HL-60 (cell line): ENCODE measurements at regions not wholly inside any gene's neighbourhood (a gene's known extent, or its start where the extent isn't known, plus 50 kb on each side); places are given as distances from the start of the nearest gene placed in this dataset.

ENCODE experiments used
- DNase-seq, 2 experiments: peaks; one replicate each; pipeline ENCODE4 v3.0.0-alpha.2; 2010 to 2020; ENCODE audit warnings: low read depth in 1 of 2, low spot score in 1 of 2
- H3K27ac ChIP-seq: fragments of 250-450 bp; sonication (Bioruptor Pico); replicated peaks from 2 replicates; pipeline ENCODE4 v1.5.1; 2020; ENCODE audit warnings: mild to moderate bottlenecking, moderate library complexity
- H3K27me3 ChIP-seq: fragments of 250-450 bp; sonication (Bioruptor Pico); 2 replicates; pipeline ENCODE4 v1.5.1; 2021; ENCODE audit warnings: mild to moderate bottlenecking, moderate library complexity; ENCODE audit not compliant: insufficient read depth, poor library complexity, severe bottlenecking
- H3K4me3 ChIP-seq: replicated peaks from 2 replicates; pipeline ENCODE4 v1.5.1; 2011; ENCODE audit warnings: mild to moderate bottlenecking, control low read depth, low read length; ENCODE audit not compliant: insufficient read depth
- GABPA ChIP-seq: IDR thresholded peaks from 2 replicates; pipeline ENCODE4 v1.6.1; 2012; ENCODE audit warnings: low read depth
- POLR2AphosphoS5 ChIP-seq: IDR thresholded peaks from 2 replicates; pipeline ENCODE4 v1.6.1; 2012; ENCODE audit warnings: low read depth
- SPI1 ChIP-seq: IDR thresholded peaks from 2 replicates; pipeline ENCODE4 v1.6.1; 2012; ENCODE audit warnings: low read depth, mild to moderate bottlenecking, borderline replicate concordance
- TF ChIP-seq, protein P1 (sequence below): IDR thresholded peaks from 2 replicates; pipeline ENCODE4 v1.6.1; 2012; ENCODE audit warnings: low read depth; ENCODE audit not compliant: insufficient replicate concordance
- TF ChIP-seq, protein P2 (sequence below): IDR thresholded peaks from one replicate; pipeline ENCODE4 v1.5.1; 2011; ENCODE audit warnings: low read length, control low read depth, inconsistent platforms; ENCODE audit not compliant: insufficient read depth

DNA sequence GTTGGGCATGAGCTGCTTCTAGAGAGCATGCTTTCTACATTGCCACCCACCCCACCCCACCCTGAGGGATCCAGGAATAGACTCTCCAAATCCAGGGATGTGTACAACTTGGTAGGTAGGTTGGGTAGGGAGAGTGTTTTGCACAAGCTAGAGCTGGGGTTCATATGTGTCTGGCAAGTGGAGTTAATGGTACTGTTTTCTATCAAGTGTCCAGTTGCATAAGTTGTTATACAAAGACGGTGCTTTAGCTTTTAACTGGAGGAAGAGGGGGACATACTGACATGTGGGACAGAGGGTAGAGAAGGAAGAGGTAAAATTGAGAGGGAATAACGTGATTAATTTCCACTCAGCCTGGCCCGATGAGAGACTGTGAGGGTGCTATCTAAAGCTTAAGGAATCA lies 51.0 kb upstream of the TNC start:
- TF ChIP-seq POLR2AphosphoS5: no peak
- TF ChIP-seq, protein P1, sequence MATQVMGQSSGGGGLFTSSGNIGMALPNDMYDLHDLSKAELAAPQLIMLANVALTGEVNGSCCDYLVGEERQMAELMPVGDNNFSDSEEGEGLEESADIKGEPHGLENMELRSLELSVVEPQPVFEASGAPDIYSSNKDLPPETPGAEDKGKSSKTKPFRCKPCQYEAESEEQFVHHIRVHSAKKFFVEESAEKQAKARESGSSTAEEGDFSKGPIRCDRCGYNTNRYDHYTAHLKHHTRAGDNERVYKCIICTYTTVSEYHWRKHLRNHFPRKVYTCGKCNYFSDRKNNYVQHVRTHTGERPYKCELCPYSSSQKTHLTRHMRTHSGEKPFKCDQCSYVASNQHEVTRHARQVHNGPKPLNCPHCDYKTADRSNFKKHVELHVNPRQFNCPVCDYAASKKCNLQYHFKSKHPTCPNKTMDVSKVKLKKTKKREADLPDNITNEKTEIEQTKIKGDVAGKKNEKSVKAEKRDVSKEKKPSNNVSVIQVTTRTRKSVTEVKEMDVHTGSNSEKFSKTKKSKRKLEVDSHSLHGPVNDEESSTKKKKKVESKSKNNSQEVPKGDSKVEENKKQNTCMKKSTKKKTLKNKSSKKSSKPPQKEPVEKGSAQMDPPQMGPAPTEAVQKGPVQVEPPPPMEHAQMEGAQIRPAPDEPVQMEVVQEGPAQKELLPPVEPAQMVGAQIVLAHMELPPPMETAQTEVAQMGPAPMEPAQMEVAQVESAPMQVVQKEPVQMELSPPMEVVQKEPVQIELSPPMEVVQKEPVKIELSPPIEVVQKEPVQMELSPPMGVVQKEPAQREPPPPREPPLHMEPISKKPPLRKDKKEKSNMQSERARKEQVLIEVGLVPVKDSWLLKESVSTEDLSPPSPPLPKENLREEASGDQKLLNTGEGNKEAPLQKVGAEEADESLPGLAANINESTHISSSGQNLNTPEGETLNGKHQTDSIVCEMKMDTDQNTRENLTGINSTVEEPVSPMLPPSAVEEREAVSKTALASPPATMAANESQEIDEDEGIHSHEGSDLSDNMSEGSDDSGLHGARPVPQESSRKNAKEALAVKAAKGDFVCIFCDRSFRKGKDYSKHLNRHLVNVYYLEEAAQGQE: no peak
- TF ChIP-seq, protein P2, sequence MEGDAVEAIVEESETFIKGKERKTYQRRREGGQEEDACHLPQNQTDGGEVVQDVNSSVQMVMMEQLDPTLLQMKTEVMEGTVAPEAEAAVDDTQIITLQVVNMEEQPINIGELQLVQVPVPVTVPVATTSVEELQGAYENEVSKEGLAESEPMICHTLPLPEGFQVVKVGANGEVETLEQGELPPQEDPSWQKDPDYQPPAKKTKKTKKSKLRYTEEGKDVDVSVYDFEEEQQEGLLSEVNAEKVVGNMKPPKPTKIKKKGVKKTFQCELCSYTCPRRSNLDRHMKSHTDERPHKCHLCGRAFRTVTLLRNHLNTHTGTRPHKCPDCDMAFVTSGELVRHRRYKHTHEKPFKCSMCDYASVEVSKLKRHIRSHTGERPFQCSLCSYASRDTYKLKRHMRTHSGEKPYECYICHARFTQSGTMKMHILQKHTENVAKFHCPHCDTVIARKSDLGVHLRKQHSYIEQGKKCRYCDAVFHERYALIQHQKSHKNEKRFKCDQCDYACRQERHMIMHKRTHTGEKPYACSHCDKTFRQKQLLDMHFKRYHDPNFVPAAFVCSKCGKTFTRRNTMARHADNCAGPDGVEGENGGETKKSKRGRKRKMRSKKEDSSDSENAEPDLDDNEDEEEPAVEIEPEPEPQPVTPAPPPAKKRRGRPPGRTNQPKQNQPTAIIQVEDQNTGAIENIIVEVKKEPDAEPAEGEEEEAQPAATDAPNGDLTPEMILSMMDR: no peak
- no peaks in the 10 kb centered on the region for H3K27me3 ChIP-seq
- H3K27ac ChIP-seq: no peak overlapping the region
- H3K4me3 ChIP-seq: no peak overlapping the region
- DNase-seq: no peak

DNA sequence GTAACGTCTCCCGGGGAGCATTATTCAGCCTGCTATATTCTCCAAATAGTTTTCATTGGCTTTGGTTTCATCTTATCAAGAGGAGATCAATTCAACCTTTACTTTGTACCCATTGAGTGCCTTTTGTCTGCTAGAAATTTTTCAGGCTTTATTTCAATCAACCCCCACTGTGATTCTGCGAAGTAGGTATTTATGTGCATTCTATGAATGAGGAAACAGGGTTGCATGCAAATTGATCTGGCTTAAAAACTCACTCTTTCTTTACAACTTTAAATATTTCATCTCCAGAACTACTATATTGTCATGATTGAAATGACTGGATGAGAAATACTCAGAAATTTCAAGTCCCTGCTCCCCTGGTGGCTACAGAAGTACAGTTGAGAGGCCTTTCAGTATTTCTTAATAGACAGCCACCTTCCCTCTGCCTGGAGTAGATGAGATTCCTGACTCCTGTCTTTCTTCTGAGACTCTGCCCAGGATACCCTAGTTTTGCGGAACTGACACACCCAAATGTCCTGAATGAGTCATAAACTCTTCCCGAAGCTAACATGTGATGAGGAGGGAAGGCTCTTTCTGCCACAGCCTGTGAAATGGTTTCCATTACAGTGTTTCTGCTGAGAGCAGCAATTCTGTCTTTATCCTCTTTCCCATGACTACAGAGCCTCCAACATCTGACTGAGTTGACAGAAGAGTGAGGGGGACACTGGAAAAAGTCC lies 52.6 kb upstream of the TNC start:
- no peak overlapping the region for H3K4me3 ChIP-seq
- no peak for DNase-seq
- H3K27me3 ChIP-seq: no peaks in the 10 kb centered on the region
- no peak overlapping the region for H3K27ac ChIP-seq
- TF ChIP-seq, protein P1: no peak
- TF ChIP-seq SPI1: no peak
- TF ChIP-seq POLR2AphosphoS5: no peak
- TF ChIP-seq GABPA: no peak
- TF ChIP-seq, protein P2: no peak

DNA sequence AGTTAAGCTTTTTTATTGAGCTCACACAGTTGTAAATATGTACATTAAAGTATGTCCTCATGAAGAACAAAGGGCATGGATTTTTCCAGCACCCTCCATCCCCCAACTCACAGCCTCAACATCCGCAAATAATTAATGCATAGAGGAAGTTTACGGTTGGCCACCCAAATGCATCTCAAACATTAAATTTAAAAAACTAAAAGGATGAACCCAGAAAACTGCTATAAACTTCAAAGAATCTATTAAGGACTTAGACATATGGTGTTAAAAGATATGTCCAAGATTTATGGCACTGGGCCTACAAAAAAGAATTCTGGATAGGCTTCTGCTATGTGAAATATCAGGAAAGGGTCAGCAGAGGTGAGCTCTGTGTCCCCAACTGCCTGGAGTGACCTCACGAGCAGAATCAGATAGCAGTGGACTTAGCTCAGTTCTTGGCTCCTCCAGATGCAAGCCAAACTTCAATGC lies 54.0 kb upstream of the TNC start:
- Histone ChIP-seq H3K4me3 (no peak overlapping the region), H3K27me3 (no peaks in the 10 kb centered on the region), H3K27ac (no peak overlapping the region)
- no peak for DNase-seq
- TF ChIP-seq, protein P2: no peak
- TF ChIP-seq, protein P1: no peak
